ENCODE measurements at regions not wholly inside any gene's neighbourhood (a gene's known extent, or its start where the extent isn't known, plus 50 kb on each side); places are given as distances from the start of the nearest gene placed in this dataset.

DNA sequence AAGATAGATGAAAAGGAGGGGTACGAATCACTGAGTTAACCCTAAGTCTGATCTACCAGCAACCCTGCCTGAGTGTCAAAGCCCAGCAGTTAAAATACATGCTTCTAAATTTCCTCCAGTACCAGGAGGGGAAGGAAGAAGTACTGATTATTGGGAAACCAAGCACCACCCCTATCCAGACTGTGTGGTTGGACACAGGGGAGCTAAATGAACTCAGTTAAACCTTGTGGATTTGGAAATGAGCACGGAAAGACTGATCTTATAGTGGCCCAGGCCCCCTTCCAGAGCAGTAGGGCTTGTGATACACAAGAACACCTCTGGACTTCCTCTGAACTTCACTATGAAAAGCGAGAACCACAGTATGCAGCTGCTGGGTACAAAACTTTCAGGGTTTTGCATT, 585.6 kb downstream of the MAFB start:
- TF ChIP-seq POLR2A (IDR thresholded peaks at IDR 0.05) = no peak
- TF ChIP-seq, protein P1, sequence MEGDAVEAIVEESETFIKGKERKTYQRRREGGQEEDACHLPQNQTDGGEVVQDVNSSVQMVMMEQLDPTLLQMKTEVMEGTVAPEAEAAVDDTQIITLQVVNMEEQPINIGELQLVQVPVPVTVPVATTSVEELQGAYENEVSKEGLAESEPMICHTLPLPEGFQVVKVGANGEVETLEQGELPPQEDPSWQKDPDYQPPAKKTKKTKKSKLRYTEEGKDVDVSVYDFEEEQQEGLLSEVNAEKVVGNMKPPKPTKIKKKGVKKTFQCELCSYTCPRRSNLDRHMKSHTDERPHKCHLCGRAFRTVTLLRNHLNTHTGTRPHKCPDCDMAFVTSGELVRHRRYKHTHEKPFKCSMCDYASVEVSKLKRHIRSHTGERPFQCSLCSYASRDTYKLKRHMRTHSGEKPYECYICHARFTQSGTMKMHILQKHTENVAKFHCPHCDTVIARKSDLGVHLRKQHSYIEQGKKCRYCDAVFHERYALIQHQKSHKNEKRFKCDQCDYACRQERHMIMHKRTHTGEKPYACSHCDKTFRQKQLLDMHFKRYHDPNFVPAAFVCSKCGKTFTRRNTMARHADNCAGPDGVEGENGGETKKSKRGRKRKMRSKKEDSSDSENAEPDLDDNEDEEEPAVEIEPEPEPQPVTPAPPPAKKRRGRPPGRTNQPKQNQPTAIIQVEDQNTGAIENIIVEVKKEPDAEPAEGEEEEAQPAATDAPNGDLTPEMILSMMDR (IDR thresholded peaks at IDR 0.05) = no peak
